K562 (cell line): ENCODE measurements at regions not wholly inside any gene's neighbourhood (a gene's known extent, or its start where the extent isn't known, plus 50 kb on each side); places are given as distances from the start of the nearest gene placed in this dataset.

ENCODE experiments used
- ATAC-seq: fragments of 200-7000 bp; cut with Tn5 transposase; 3 replicates; pipeline ENCODE4 v1.9.1; 2020; ENCODE audit warnings: moderate library complexity
- BruUV-seq: library from RNA; stranded (reverse); fragments of 400-500 nt; replicated peaks from 2 replicates; lab custom pipeline; 2021; lab: Mats Ljungman, UMichigan
- CTCF ChIA-PET: fragments of 300-600 bp; formaldehyde crosslinking; extraction: SDS; loops from one replicate; lab custom pipeline; 2021; ENCODE audit warnings: low intra/inter-chr PET ratio; lab: Yijun Ruan, JAX
- POLR2A ChIA-PET: fragments of 300-600, 350-650 bp; sonication (Branson Sonifier 250); formaldehyde crosslinking; extraction: SDS; loops from one replicate; lab custom pipeline; 2021; ENCODE audit warnings: antibody characterized with exemption, inconsistent platforms; lab: Yijun Ruan, JAX
- DNase-seq, 4 experiments: peaks; one replicate each; pipeline versions ENCODE4 v3.0.0 to v3.0.0-alpha.2; 2011 to 2018; ENCODE audit warnings: low spot score in 3 of 4, mixed read lengths in 3 of 4; ENCODE audit errors: extremely low read depth in 1 of 4
- FAIRE-seq: peaks from 2 replicates; lab custom pipeline; 2011; peaks lifted over from hg19 to GRCh38; lab: Jason Lieb, UNC
- H2AFZ ChIP-seq: 2 replicates; pipeline ENCODE4 v1.6.0; 2011; ENCODE audit warnings: low read depth, low read length, control low read depth, inconsistent platforms
- H3K27ac ChIP-seq: fragments of 200-600 bp; 3 replicates; pipeline ENCODE4 v1.8.0; 2011; ENCODE audit warnings: low read depth, mild to moderate bottlenecking, control low read depth, inconsistent platforms, low read length, moderate library complexity, mixed read lengths; ENCODE audit errors: extremely low read depth
- H3K27me3 ChIP-seq, 2 experiments: fragments of 300-600 bp in 1 of 2; 2 replicates in 1 of 2; 3 replicates in 1 of 2; pipeline versions ENCODE4 v1.6.0 to v1.8.0; 2011; ENCODE audit warnings: inconsistent platforms in 2 of 2, low read length in 2 of 2, mild to moderate bottlenecking in 1 of 2, mixed read lengths in 1 of 2, moderate library complexity in 1 of 2; ENCODE audit not compliant: control insufficient read depth in 2 of 2, insufficient read depth in 2 of 2
- H3K36me3 ChIP-seq: fragments of 300-600 bp; 3 replicates; pipeline ENCODE4 v1.8.0; 2011; ENCODE audit warnings: mild to moderate bottlenecking, low read length, inconsistent platforms; ENCODE audit not compliant: control insufficient read depth, insufficient read depth
- H3K4me1 ChIP-seq, 2 experiments: fragments of 200-600 bp in 1 of 2; replicated peaks in 1 of 2; 2 replicates in 1 of 2; 3 replicates in 1 of 2; pipeline versions ENCODE4 v1.5.1 to v1.8.0; 2011; ENCODE audit warnings: inconsistent platforms in 2 of 2, low read length in 2 of 2, mild to moderate bottlenecking in 1 of 2, mixed read lengths in 1 of 2, moderate library complexity in 1 of 2; ENCODE audit not compliant: control insufficient read depth in 2 of 2, insufficient read depth in 2 of 2
- H3K4me2 ChIP-seq: 2 replicates; pipeline ENCODE4 v1.6.1; 2011; ENCODE audit warnings: low read length, control low read depth, inconsistent platforms, mixed read lengths; ENCODE audit not compliant: insufficient read depth
- H3K4me3 ChIP-seq: fragments of 200-600 bp; sonication (generic), shearing (Covaris generic); 2 replicates; pipeline ENCODE4 v1.5.1; 2016; ENCODE audit warnings: control low read depth, inconsistent platforms
- H3K79me2 ChIP-seq: fragments of 200-600 bp; 3 replicates; pipeline ENCODE4 v1.8.0; 2011; ENCODE audit warnings: low read length, inconsistent platforms; ENCODE audit not compliant: control insufficient read depth, insufficient read depth
- H3K9ac ChIP-seq, 2 experiments: 2 replicates each; pipeline versions ENCODE4 v1.6.0 to v1.6.1; 2011; ENCODE audit warnings: low read depth in 2 of 2, low read length in 2 of 2, control low read depth in 1 of 2, inconsistent platforms in 1 of 2, mild to moderate bottlenecking in 1 of 2, mixed read lengths in 1 of 2; ENCODE audit not compliant: insufficient read depth in 1 of 2
- H3K9me1 ChIP-seq: one replicate; pipeline ENCODE4 v1.6.0; 2011; ENCODE audit warnings: inconsistent platforms, mild to moderate bottlenecking, low read length, moderate library complexity; ENCODE audit not compliant: control insufficient read depth, insufficient read depth
- H3K9me3 ChIP-seq: replicated peaks from 2 replicates; pipeline ENCODE4 v1.5.1; 2011; ENCODE audit warnings: low read depth, low read length, inconsistent platforms; ENCODE audit not compliant: control insufficient read depth, insufficient read depth
- H4K20me1 ChIP-seq: replicated peaks from 2 replicates; pipeline ENCODE4 v1.6.1; 2011; ENCODE audit warnings: low read length, inconsistent platforms, mixed read lengths; ENCODE audit not compliant: control insufficient read depth, insufficient read depth
- FOS ChIP-seq: IDR thresholded peaks from 3 replicates; pipeline ENCODE4 v1.6.1; 2011; ENCODE audit not compliant: insufficient read length; ENCODE audit errors: extremely low read depth
- KHSRP ChIP-seq: fragments of 450-650 bp; IDR thresholded peaks from 2 replicates; pipeline ENCODE4 v1.6.1; 2017
- MEF2A ChIP-seq: IDR thresholded peaks from 2 replicates; pipeline ENCODE4 v1.6.1; 2011; ENCODE audit warnings: low read depth, mild to moderate bottlenecking, low read length, moderate library complexity; ENCODE audit not compliant: control insufficient read depth
- MEIS2 ChIP-seq: fragments of 450-650 bp; IDR thresholded peaks from 2 replicates; pipeline ENCODE4 v1.6.1; 2014; ENCODE audit warnings: mild to moderate bottlenecking; ENCODE audit not compliant: partially characterized antibody
- NCOA1 ChIP-seq: fragments of 450-650 bp; IDR thresholded peaks from 2 replicates; pipeline ENCODE4 v1.6.1; 2016; ENCODE audit warnings: low read depth
- NR2C1 ChIP-seq, 2 experiments: fragments of 450-650 bp; IDR thresholded peaks; 2 replicates each; pipeline ENCODE4 v1.6.1; 2017; ENCODE audit warnings: mild to moderate bottlenecking in 2 of 2, antibody characterized with exemption in 1 of 2, inconsistent platforms in 1 of 2, missing compliant biosample characterization in 1 of 2, missing genetic modification characterization in 1 of 2
- NR2C2 ChIP-seq, 2 experiments: fragments of 200-800 bp in 1 of 2; sonication (Bioruptor generic) in 1 of 2; sonication (generic) in 1 of 2; formaldehyde crosslinking in 1 of 2; IDR thresholded peaks; 2 replicates each; pipeline versions ENCODE4 v1.6.1 to v1.8.0; 2016 to 2022; ENCODE audit warnings: mild to moderate bottlenecking in 1 of 2, missing compliant biosample characterization in 1 of 2, missing genetic modification characterization in 1 of 2, missing genetic modification reagents in 1 of 2
- PTRF ChIP-seq: fragments of 450-650 bp; IDR thresholded peaks from 2 replicates; pipeline ENCODE4 v1.6.1; 2016; ENCODE audit warnings: mild to moderate bottlenecking, missing genetic modification characterization, missing compliant biosample characterization
- RFX7 ChIP-seq: fragments of 250-450 bp; sonication (Bioruptor Pico); IDR thresholded peaks from 2 replicates; pipeline ENCODE4 v1.5.1; 2021; ENCODE audit warnings: mild to moderate bottlenecking
- SIRT6 ChIP-seq: IDR thresholded peaks from one replicate; pipeline ENCODE4 v1.6.1; 2012; ENCODE audit warnings: low read depth, mild to moderate bottlenecking, control low read depth, inconsistent platforms, low read length, moderate library complexity
- SNIP1 ChIP-seq: fragments of 450-650 bp; IDR thresholded peaks from 2 replicates; pipeline ENCODE4 v1.7.1; 2017; ENCODE audit warnings: low read depth, mild to moderate bottlenecking
- TCF7 ChIP-seq: sonication (generic); IDR thresholded peaks from 2 replicates; pipeline ENCODE4 v1.6.1; 2016; ENCODE audit warnings: antibody characterized with exemption, borderline replicate concordance
- ZNF212 ChIP-seq: fragments of 450-650 bp; formaldehyde crosslinking; IDR thresholded peaks from 2 replicates; pipeline ENCODE4 v1.4.0; 2020; ENCODE audit warnings: mild to moderate bottlenecking
- ZNF3 ChIP-seq: fragments of 250-450 bp; sonication (Bioruptor Pico); IDR thresholded peaks from 2 replicates; pipeline ENCODE4 v1.5.0; 2021; ENCODE audit warnings: mild to moderate bottlenecking, moderate library complexity
- ZNF324 ChIP-seq: fragments of 250-450 bp; sonication (Bioruptor Pico); IDR thresholded peaks from 2 replicates; pipeline ENCODE4 v1.4.0; 2020; ENCODE audit warnings: mild to moderate bottlenecking
- ZNF57 ChIP-seq: fragments of 450-650 bp; formaldehyde crosslinking; IDR thresholded peaks from 2 replicates; pipeline ENCODE4 v1.4.0; 2020; ENCODE audit warnings: mild to moderate bottlenecking, moderate library complexity
- ZNF766 ChIP-seq: fragments of 200-800 bp; sonication (Bioruptor generic); conservative IDR thresholded peaks from 2 replicates; pipeline ENCODE4 v1.6.1; 2016; ENCODE audit warnings: missing genetic modification characterization, missing compliant biosample characterization
- in situ Hi-C: fragments of 300-500 bp; cut with MboI; formaldehyde crosslinking; loops from 4 replicates; pipeline ENCODE4 v1.15.0; 2018; ENCODE audit warnings: inconsistent platforms, mixed read lengths
- intact Hi-C: fragments of 100-400 bp; cut with micrococcal nuclease; formaldehyde crosslinking; loops from 2 replicates; pipeline ENCODE4 v1.14.2; 2022
- TF ChIP-seq, protein P1 (sequence below): fragments of 200-800 bp; sonication (Bioruptor generic); IDR thresholded peaks from 2 replicates; pipeline ENCODE4 v1.6.1; 2017; ENCODE audit warnings: missing genetic modification characterization, missing compliant biosample characterization
- TF ChIP-seq, protein P2 (sequence below): fragments of 250-450 bp; sonication (Bioruptor Pico); IDR thresholded peaks from 2 replicates; pipeline ENCODE4 v1.5.0; 2020; ENCODE audit warnings: mild to moderate bottlenecking, borderline replicate concordance
- TF ChIP-seq, protein P3 (sequence below): fragments of 450-650 bp; formaldehyde crosslinking; IDR thresholded peaks from 2 replicates; pipeline ENCODE4 v1.4.0; 2020; ENCODE audit warnings: mild to moderate bottlenecking, mixed read lengths

DNA sequence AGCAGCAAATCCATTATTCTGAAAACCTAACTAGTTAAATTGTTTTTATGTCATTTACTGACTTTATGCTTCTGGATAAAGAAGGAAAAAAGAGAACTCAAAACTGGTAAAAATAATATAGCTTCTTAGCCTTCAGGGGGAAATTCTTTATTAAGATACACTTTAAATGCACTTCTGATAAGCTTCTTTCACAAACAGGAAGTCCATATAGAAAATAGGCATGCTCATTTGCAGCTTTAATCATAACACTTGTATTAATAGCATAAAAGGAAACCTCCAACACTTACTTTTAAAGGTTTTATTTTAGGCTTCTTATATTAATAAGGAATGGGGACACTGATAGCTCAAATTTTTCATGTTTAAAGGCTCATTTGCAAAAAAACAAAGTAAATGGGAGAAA lies 538.0 kb upstream of the SLC35B3 start:
- no peak for FAIRE-seq
- no peak for TF ChIP-seq ZNF212 (CRISPR knock-in tag)
- TF ChIP-seq, protein P1, sequence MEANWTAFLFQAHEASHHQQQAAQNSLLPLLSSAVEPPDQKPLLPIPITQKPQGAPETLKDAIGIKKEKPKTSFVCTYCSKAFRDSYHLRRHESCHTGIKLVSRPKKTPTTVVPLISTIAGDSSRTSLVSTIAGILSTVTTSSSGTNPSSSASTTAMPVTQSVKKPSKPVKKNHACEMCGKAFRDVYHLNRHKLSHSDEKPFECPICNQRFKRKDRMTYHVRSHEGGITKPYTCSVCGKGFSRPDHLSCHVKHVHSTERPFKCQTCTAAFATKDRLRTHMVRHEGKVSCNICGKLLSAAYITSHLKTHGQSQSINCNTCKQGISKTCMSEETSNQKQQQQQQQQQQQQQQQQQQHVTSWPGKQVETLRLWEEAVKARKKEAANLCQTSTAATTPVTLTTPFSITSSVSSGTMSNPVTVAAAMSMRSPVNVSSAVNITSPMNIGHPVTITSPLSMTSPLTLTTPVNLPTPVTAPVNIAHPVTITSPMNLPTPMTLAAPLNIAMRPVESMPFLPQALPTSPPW (CRISPR knock-in tag) = no peak
- TF ChIP-seq, protein P2, sequence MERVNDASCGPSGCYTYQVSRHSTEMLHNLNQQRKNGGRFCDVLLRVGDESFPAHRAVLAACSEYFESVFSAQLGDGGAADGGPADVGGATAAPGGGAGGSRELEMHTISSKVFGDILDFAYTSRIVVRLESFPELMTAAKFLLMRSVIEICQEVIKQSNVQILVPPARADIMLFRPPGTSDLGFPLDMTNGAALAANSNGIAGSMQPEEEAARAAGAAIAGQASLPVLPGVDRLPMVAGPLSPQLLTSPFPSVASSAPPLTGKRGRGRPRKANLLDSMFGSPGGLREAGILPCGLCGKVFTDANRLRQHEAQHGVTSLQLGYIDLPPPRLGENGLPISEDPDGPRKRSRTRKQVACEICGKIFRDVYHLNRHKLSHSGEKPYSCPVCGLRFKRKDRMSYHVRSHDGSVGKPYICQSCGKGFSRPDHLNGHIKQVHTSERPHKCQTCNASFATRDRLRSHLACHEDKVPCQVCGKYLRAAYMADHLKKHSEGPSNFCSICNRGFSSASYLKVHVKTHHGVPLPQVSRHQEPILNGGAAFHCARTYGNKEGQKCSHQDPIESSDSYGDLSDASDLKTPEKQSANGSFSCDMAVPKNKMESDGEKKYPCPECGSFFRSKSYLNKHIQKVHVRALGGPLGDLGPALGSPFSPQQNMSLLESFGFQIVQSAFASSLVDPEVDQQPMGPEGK (CRISPR knock-in tag) = no peak
- no peak for TF ChIP-seq TCF7
- TF ChIP-seq MEIS2 = no peak
- TF ChIP-seq, protein P3, sequence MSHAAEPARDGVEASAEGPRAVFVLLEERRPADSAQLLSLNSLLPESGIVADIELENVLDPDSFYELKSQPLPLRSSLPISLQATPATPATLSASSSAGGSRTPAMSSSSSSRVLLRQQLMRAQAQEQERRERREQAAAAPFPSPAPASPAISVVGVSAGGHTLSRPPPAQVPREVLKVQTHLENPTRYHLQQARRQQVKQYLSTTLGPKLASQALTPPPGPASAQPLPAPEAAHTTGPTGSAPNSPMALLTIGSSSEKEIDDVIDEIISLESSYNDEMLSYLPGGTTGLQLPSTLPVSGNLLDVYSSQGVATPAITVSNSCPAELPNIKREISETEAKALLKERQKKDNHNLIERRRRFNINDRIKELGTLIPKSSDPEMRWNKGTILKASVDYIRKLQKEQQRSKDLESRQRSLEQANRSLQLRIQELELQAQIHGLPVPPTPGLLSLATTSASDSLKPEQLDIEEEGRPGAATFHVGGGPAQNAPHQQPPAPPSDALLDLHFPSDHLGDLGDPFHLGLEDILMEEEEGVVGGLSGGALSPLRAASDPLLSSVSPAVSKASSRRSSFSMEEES (CRISPR knock-in tag) = no peak
- TF ChIP-seq SNIP1 = no peak
- TF ChIP-seq ZNF766 (CRISPR knock-in tag) = no peak
- TF ChIP-seq ZNF3 (CRISPR knock-in tag) = no peak
- TF ChIP-seq NR2C1 (IDR thresholded peaks at IDR 0.05) = no peak
- no peak for TF ChIP-seq NR2C1 (tag; IDR thresholded peaks at IDR 0.05)
- TF ChIP-seq NCOA1 = no peak
- no peak for TF ChIP-seq ZNF324 (CRISPR knock-in tag)
- TF ChIP-seq RFX7 (CRISPR knock-in tag) = no peak
- no peak for TF ChIP-seq KHSRP
- TF ChIP-seq SIRT6 = no peak
- no peak for TF ChIP-seq NR2C2 (CRISPR knock-in tag; IDR thresholded peaks at IDR 0.05)
- TF ChIP-seq NR2C2 (tag; IDR thresholded peaks at IDR 0.05) = no peak
- TF ChIP-seq FOS = no peak
- no peak for TF ChIP-seq MEF2A
- TF ChIP-seq PTRF (tag) = no peak
- TF ChIP-seq ZNF57 (CRISPR knock-in tag) = no peak
- BruUV-seq = no TSS peak
- no peak overlapping the region for H3K27ac ChIP-seq
- no peak overlapping the region for H3K9ac ChIP-seq
- no peak for ATAC-seq
- H2AFZ ChIP-seq = no peak overlapping the region
- intact Hi-C loops = no loop called here
- DNase-seq = no peak
- H3K9me1 ChIP-seq = no peaks in the 10 kb centered on the region
- no peak overlapping the region for H3K4me2 ChIP-seq
- no peaks in the 10 kb centered on the region for H4K20me1 ChIP-seq
- in situ Hi-C loops = no loop called here
- H3K79me2 ChIP-seq = no peaks in the 10 kb centered on the region
- no peaks in the 10 kb centered on the region for H3K4me1 ChIP-seq
- ChIA-PET POLR2A (no interaction called here), CTCF (no interaction called here)
- no peaks in the 10 kb centered on the region for H3K36me3 ChIP-seq
- H3K27me3 ChIP-seq = no peaks in the 10 kb centered on the region
- H3K4me3 ChIP-seq = no peak overlapping the region
- H3K9me3 ChIP-seq = no peaks in the 10 kb centered on the region
